Body of pancreas (tissue), 4 donors: ENCODE measurements at regions not wholly inside any gene's neighbourhood (a gene's known extent, or its start where the extent isn't known, plus 50 kb on each side); places are given as distances from the start of the nearest gene placed in this dataset.

ENCODE experiments used
- CTCF ChIP-seq, 7 experiments: fragments of 450-650 bp in 4 of 7; fragments of 200-600 bp in 3 of 7; sonication (generic) in 3 of 7; IDR thresholded peaks; one replicate each; pipeline ENCODE4 v1.5.1; 2016 to 2019; ENCODE audit warnings: antibody characterized with exemption in 7 of 7
- POLR2A ChIP-seq, 3 donors: fragments of 450-650 bp; IDR thresholded peaks; one replicate each; pipeline ENCODE4 v1.6.1; 2016; ENCODE audit warnings: antibody characterized with exemption in 3 of 3, mild to moderate bottlenecking in 2 of 3

DNA sequence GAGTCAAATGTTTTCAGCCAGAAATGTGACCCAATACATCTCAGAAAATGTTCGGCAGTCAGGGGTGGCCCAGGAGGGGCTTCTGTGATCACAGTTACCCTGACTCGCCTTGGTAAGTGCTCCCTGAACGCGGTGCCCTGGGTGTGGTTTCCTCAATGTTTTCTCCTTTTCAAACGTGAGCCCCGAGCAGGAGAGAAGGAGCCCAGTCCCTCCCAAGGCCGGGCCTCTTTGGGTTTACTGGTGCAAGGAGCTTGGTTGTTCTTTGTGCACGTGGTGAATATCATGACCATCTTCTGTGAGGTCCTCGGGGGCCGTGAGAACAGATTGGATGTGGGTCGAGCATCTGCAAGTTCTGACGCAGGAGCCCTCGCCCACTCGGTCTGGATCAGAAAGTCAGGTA, 55.8 kb upstream of the VIPR2 start:
- TF ChIP-seq CTCF (IDR thresholded peaks at IDR 0.05) (no peak), POLR2A (IDR thresholded peaks at IDR 0.05) (no peak)
